MM.1S (cell line): ENCODE measurements at regions not wholly inside any gene's neighbourhood (a gene's known extent, or its start where the extent isn't known, plus 50 kb on each side); places are given as distances from the start of the nearest gene placed in this dataset.

Source experiments
- DNase-seq: peaks from one replicate; pipeline ENCODE4 v3.0.0-alpha.2; 2015
- H2AFZ ChIP-seq: fragments of 300-600 bp; sonication (generic); 2 replicates; pipeline ENCODE4 v1.6.0; 2016; ENCODE audit warnings: antibody characterized with exemption, low read length
- H3F3A ChIP-seq: fragments of 300-600 bp; sonication (generic); 2 replicates; pipeline ENCODE4 v1.6.1; 2016; ENCODE audit warnings: mild to moderate bottlenecking, antibody characterized with exemption, low read length, moderate library complexity, mixed read lengths; ENCODE audit not compliant: insufficient read depth
- H3K27ac ChIP-seq: fragments of 300-600 bp; sonication (generic); 2 replicates; pipeline ENCODE4 v1.5.1; 2016; ENCODE audit warnings: mild to moderate bottlenecking, low read length
- H3K27me3 ChIP-seq: fragments of 300-600 bp; sonication (generic); replicated peaks from 2 replicates; pipeline ENCODE4 v1.6.0; 2016; ENCODE audit warnings: low read length; ENCODE audit not compliant: insufficient read depth
- H3K36me3 ChIP-seq: fragments of 300-600 bp; sonication (generic); replicated peaks from 2 replicates; pipeline ENCODE4 v1.6.1; 2016; ENCODE audit warnings: mild to moderate bottlenecking, low read length, mixed read lengths; ENCODE audit not compliant: insufficient read depth
- H3K4me1 ChIP-seq: fragments of 300-600 bp; sonication (generic); 2 replicates; pipeline ENCODE4 v1.6.1; 2016; ENCODE audit warnings: low read length, mixed read lengths
- H3K4me2 ChIP-seq: fragments of 300-600 bp; sonication (generic); 2 replicates; pipeline ENCODE4 v1.6.0; 2016; ENCODE audit warnings: low read depth, low read length
- H3K4me3 ChIP-seq: fragments of 300-600 bp; sonication (generic); 2 replicates; pipeline ENCODE4 v1.5.1; 2016; ENCODE audit warnings: low read length, mixed read lengths
- H3K79me2 ChIP-seq: fragments of 300-600 bp; sonication (generic); 2 replicates; pipeline ENCODE4 v1.6.1; 2016; ENCODE audit warnings: mixed run types, low read length, mixed read lengths
- H3K9ac ChIP-seq: fragments of 300-600 bp; sonication (generic); 2 replicates; pipeline ENCODE4 v1.6.1; 2016; ENCODE audit warnings: low read length, mixed read lengths
- H3K9me2 ChIP-seq: fragments of 300-600 bp; sonication (generic); replicated peaks from 2 replicates; pipeline ENCODE4 v1.6.1; 2016; ENCODE audit warnings: mild to moderate bottlenecking, low read length, mixed read lengths; ENCODE audit not compliant: insufficient read depth
- H3K9me3 ChIP-seq: fragments of 300-600 bp; sonication (generic); replicated peaks from 2 replicates; pipeline ENCODE4 v1.6.1; 2016; ENCODE audit warnings: mild to moderate bottlenecking, low read length, mixed read lengths; ENCODE audit not compliant: insufficient read depth
- H4K20me1 ChIP-seq: fragments of 300-600 bp; sonication (generic); 2 replicates; pipeline ENCODE4 v1.6.1; 2016; ENCODE audit warnings: mild to moderate bottlenecking, low read length, moderate library complexity, mixed read lengths; ENCODE audit not compliant: insufficient read depth
- CTCF ChIP-seq: fragments of 300-600 bp; sonication (generic); IDR thresholded peaks from 2 replicates; pipeline ENCODE4 v1.5.1; 2016; ENCODE audit warnings: antibody characterized with exemption, low read length, mixed read lengths
- EZH2 ChIP-seq: fragments of 300-600 bp; sonication (generic); optimal IDR thresholded peaks from 2 replicates; pipeline ENCODE3; 2017; ENCODE audit warnings: low read depth, mild to moderate bottlenecking, antibody characterized with exemption, low read length, mixed read lengths
- EZH2phosphoT487 ChIP-seq: fragments of 300-600 bp; sonication (generic); IDR thresholded peaks from 2 replicates; pipeline ENCODE4 v1.6.1; 2018; ENCODE audit warnings: antibody characterized with exemption, low read length

- Histone ChIP-seq H3K9ac (no peak overlapping the region), H3K36me3 (no peaks in the 10 kb centered on the region), H3K27me3 (no peaks in the 10 kb centered on the region), H3K9me2 (no peaks in the 10 kb centered on the region), H3F3A (peaks cover 31% of the 10 kb centered on the region), H3K4me2 (no peak overlapping the region), H3K4me1 (peaks cover 28% of the 10 kb centered on the region), H3K9me3 (no peaks in the 10 kb centered on the region), H2AFZ (no peak overlapping the region), H3K4me3 (no peak overlapping the region), H3K79me2 (no peaks in the 10 kb centered on the region), H4K20me1 (no peaks in the 10 kb centered on the region), H3K27ac (no peak overlapping the region)
- no peak for TF ChIP-seq EZH2phosphoT487
- TF ChIP-seq EZH2: no peak
- TF ChIP-seq CTCF: no peak
- no peak for DNase-seq
Observed at GRCh38 chr14:50006141-50006540, 110.2 kb downstream of the VCPKMT start.

- no peak for DNase-seq
- TF ChIP-seq CTCF (no peak; the same call in 1 of the 2 replicates), EZH2phosphoT487 (no peak), EZH2 (no peak)
- H3K79me2 ChIP-seq: no peaks in the 10 kb centered on the region
- H3K9ac ChIP-seq: no peak overlapping the region
- no peaks in the 10 kb centered on the region for H3K9me2 ChIP-seq
- H3K27me3 ChIP-seq: no peaks in the 10 kb centered on the region
- no peaks in the 10 kb centered on the region for H3K9me3 ChIP-seq
- peaks cover 21% of the 10 kb centered on the region for H3F3A ChIP-seq
- no peaks in the 10 kb centered on the region for H3K36me3 ChIP-seq
- no peak overlapping the region for H3K27ac ChIP-seq
- no peak overlapping the region for H3K4me3 ChIP-seq
- no peak overlapping the region for H3K4me2 ChIP-seq
- no peak overlapping the region for H2AFZ ChIP-seq
- peaks cover 18% of the 10 kb centered on the region for H3K4me1 ChIP-seq
- H4K20me1 ChIP-seq: no peaks in the 10 kb centered on the region
Observed at GRCh38 chr14:50007123-50007903, 109.1 kb downstream of the VCPKMT start.

- Histone ChIP-seq H3K79me2 (no peaks in the 10 kb centered on the region), H3K4me1 (peaks cover 10% of the 10 kb centered on the region), H3K4me2 (peak overlapping the region; percentile 45; the same call in 1 of the 2 replicates), H3K4me3 (peak overlapping the region; percentile 20; the same call in 1 of the 2 replicates), H3K36me3 (no peaks in the 10 kb centered on the region), H3K27ac (peak overlapping the region; percentile 96), H2AFZ (0 out of 2 replicates have a peak overlapping the region, but pooled peaks have one; percentile 63), H3K9ac (peak overlapping the region; percentile 56), H3K9me3 (no peaks in the 10 kb centered on the region), H3K27me3 (no peaks in the 10 kb centered on the region), H4K20me1 (no peaks in the 10 kb centered on the region), H3F3A (peaks cover 13% of the 10 kb centered on the region), H3K9me2 (no peaks in the 10 kb centered on the region)
- peak; percentile 62 for DNase-seq
- TF ChIP-seq EZH2 (no peak), EZH2phosphoT487 (no peak), CTCF (no peak)
Observed at GRCh38 chr14:50008562-50008961, 107.8 kb downstream of the VCPKMT start.
